GM12878 (cell line): ENCODE measurements at regions not wholly inside any gene's neighbourhood (a gene's known extent, or its start where the extent isn't known, plus 50 kb on each side); places are given as distances from the start of the nearest gene placed in this dataset.

Source experiments
- ATAC-seq: fragments of 200-7000 bp; cut with Tn5 transposase; 3 replicates; pipeline ENCODE4 v1.9.1; 2020; ENCODE audit warnings: mild to moderate bottlenecking, moderate library complexity
- BruUV-seq: library from RNA; stranded (reverse); fragments of 400-500 nt; replicated peaks from 2 replicates; lab custom pipeline; 2021; lab: Mats Ljungman, UMichigan
- CTCF ChIA-PET: fragments of 300-600 bp; sonication (Branson Sonifier 250); formaldehyde crosslinking; extraction: SDS; loops from one replicate; lab custom pipeline; 2021; ENCODE audit warnings: inconsistent platforms; lab: Yijun Ruan, JAX
- POLR2A ChIA-PET: fragments of 350-600 bp; formaldehyde crosslinking; extraction: SDS; loops from one replicate; lab custom pipeline; 2021; ENCODE audit warnings: inconsistent platforms; lab: Charles Lee
- RAD21 ChIA-PET: fragments of 300-600 bp; sonication (Branson Sonifier 250); formaldehyde crosslinking; loops from one replicate; lab custom pipeline; 2023; ENCODE audit warnings: antibody characterized with exemption; ENCODE audit not compliant: unreplicated experiment; lab: Charles Lee
- SMC1A ChIA-PET: fragments of 300-600 bp; sonication (Branson Sonifier 250); formaldehyde crosslinking; loops from one replicate; lab custom pipeline; 2023; ENCODE audit not compliant: unreplicated experiment, uncharacterized antibody; lab: Charles Lee
- DNase-seq: peaks from one replicate; pipeline ENCODE4 v3.0.0-alpha.2; 2011; ENCODE audit warnings: low read depth, low spot score
- FAIRE-seq: peaks from 3 replicates; lab custom pipeline; 2011; peaks lifted over from hg19 to GRCh38; lab: Jason Lieb, UNC
- H2AFZ ChIP-seq: 2 replicates; pipeline ENCODE4 v1.6.0; 2011; ENCODE audit warnings: low read depth, low read length, control low read depth; ENCODE audit not compliant: control insufficient read depth
- H3K27ac ChIP-seq: 2 replicates; pipeline ENCODE4 v1.5.1; 2011; ENCODE audit warnings: control low read depth; ENCODE audit not compliant: control insufficient read depth, insufficient read depth
- H3K27me3 ChIP-seq, 2 experiments: replicated peaks in 1 of 2; 2 replicates each; pipeline versions ENCODE4 v1.6.0 to v1.6.1; 2011; ENCODE audit warnings: low read length in 1 of 2; ENCODE audit not compliant: control insufficient read depth in 2 of 2, insufficient read depth in 2 of 2
- H3K36me3 ChIP-seq, 2 experiments: 2 replicates each; pipeline ENCODE4 v1.5.1; 2011; ENCODE audit warnings: low read length in 1 of 2; ENCODE audit not compliant: control insufficient read depth in 2 of 2, insufficient read depth in 2 of 2
- H3K4me1 ChIP-seq: 2 replicates; pipeline ENCODE4 v1.6.1; 2011; ENCODE audit warnings: mild to moderate bottlenecking, low read length, moderate library complexity, mixed read lengths; ENCODE audit not compliant: control insufficient read depth, insufficient read depth
- H3K4me2 ChIP-seq: 2 replicates; pipeline ENCODE4 v1.6.0; 2011; ENCODE audit warnings: control low read depth; ENCODE audit not compliant: control insufficient read depth, insufficient read depth
- H3K4me3 ChIP-seq: fragments of 200-600 bp; sonication (generic); 2 replicates; pipeline ENCODE4 v1.5.1; 2016
- H3K79me2 ChIP-seq: 2 replicates; pipeline ENCODE4 v1.6.0; 2011; ENCODE audit warnings: low read length; ENCODE audit not compliant: control insufficient read depth, insufficient read depth
- H3K9ac ChIP-seq: 2 replicates; pipeline ENCODE4 v1.8.0; 2011; ENCODE audit warnings: low read length, control low read depth, mixed read lengths; ENCODE audit not compliant: control insufficient read depth, insufficient read depth
- H3K9me3 ChIP-seq: replicated peaks from 3 replicates; pipeline ENCODE4 v1.5.1; 2011; ENCODE audit warnings: mild to moderate bottlenecking, low read length; ENCODE audit not compliant: control insufficient read depth, insufficient read depth
- H4K20me1 ChIP-seq: 2 replicates; pipeline ENCODE4 v1.6.0; 2011; ENCODE audit not compliant: control insufficient read depth, insufficient read depth
- BACH1 ChIP-seq: fragments of 450-650 bp; IDR thresholded peaks from 2 replicates; pipeline ENCODE4 v1.6.1; 2017; ENCODE audit warnings: mild to moderate bottlenecking, borderline replicate concordance
- E2F4 ChIP-seq: IDR thresholded peaks from 2 replicates; pipeline ENCODE4 v1.6.1; 2012; ENCODE audit warnings: low read depth, low read length, improper control_type of control experiment
- EGR1 ChIP-seq, 2 experiments: IDR thresholded peaks; 1 replicate in 1 of 2; 2 replicates in 1 of 2; pipeline ENCODE4 v1.6.1; 2011 to 2012; ENCODE audit warnings: low read depth in 2 of 2, low read length in 2 of 2, borderline replicate concordance in 1 of 2, mild to moderate bottlenecking in 1 of 2, moderate library complexity in 1 of 2
- EP300 ChIP-seq, 2 experiments: fragments of 150-350 bp in 1 of 2; IDR thresholded peaks; 2 replicates each; pipeline ENCODE4 v1.6.1; 2011 to 2012; ENCODE audit warnings: low read depth in 2 of 2, low read length in 2 of 2, borderline replicate concordance in 1 of 2, improper control_type of control experiment in 1 of 2, inconsistent platforms in 1 of 2; ENCODE audit not compliant: control insufficient read depth in 1 of 2
- FOXK2 ChIP-seq: fragments of 450-650 bp; IDR thresholded peaks from 2 replicates; pipeline ENCODE4 v1.6.1; 2017; ENCODE audit warnings: mild to moderate bottlenecking, moderate library complexity
- HCFC1 ChIP-seq: fragments of 150-350 bp; IDR thresholded peaks from 2 replicates; pipeline ENCODE4 v1.6.1; 2014; ENCODE audit warnings: low read length
- JUND ChIP-seq: IDR thresholded peaks from 2 replicates; pipeline ENCODE4 v1.6.1; 2012; ENCODE audit warnings: low read depth, mild to moderate bottlenecking, low read length, improper control_type of control experiment, moderate library complexity
- NFXL1 ChIP-seq: fragments of 450-650 bp; IDR thresholded peaks from 2 replicates; pipeline ENCODE4 v1.6.1; 2017; ENCODE audit warnings: antibody characterized with exemption, mild to moderate bottlenecking, borderline replicate concordance
- POLR2A ChIP-seq: IDR thresholded peaks from 2 replicates; pipeline ENCODE4 v1.6.1; 2011; ENCODE audit warnings: low read depth, mild to moderate bottlenecking, low read length
- PRDM15 ChIP-seq: fragments of 450-650 bp; formaldehyde crosslinking; IDR thresholded peaks from 2 replicates; pipeline ENCODE4 v1.4.0; 2020; ENCODE audit warnings: mild to moderate bottlenecking, moderate library complexity
- SUPT20H ChIP-seq: IDR thresholded peaks from 2 replicates; pipeline ENCODE4 v1.6.1; 2011; ENCODE audit warnings: low read depth, mild to moderate bottlenecking, low read length, moderate library complexity, borderline replicate concordance; ENCODE audit not compliant: control insufficient read depth
- SUZ12 ChIP-seq: fragments of 200-600 bp; sonication (generic); IDR thresholded peaks from one replicate; pipeline ENCODE4 v1.6.1; 2018; ENCODE audit warnings: antibody characterized with exemption, mild to moderate bottlenecking; ENCODE audit not compliant: unreplicated experiment
- ZBTB40 ChIP-seq: fragments of 450-650 bp; IDR thresholded peaks from 2 replicates; pipeline ENCODE4 v1.6.1; 2016; ENCODE audit warnings: mild to moderate bottlenecking, moderate library complexity, borderline replicate concordance
- WGBS: methylation state at CpG from one replicate; pipeline ENCODE4 v1.1.6; 2016; ENCODE audit warnings: low lambda C conversion rate; ENCODE audit not compliant: insufficient replicate concordance, insufficient coverage; ENCODE audit errors: missing lambda C conversion rate; 5-methylcytosine and 5-hydroxymethylcytosine counted together
- in situ Hi-C: fragments of 300-500 bp; cut with MboI; formaldehyde crosslinking; loops from 9 replicates; pipeline ENCODE4 v1.14.3; 2018; ENCODE audit warnings: mixed read lengths
- intact Hi-C: fragments of 100-400 bp; cut with micrococcal nuclease; formaldehyde crosslinking; loops from one replicate; pipeline ENCODE4 v1.14.2; 2022; ENCODE audit not compliant: unreplicated experiment

GRCh38 chr10:44238212-44238611 is 146.7 kb downstream of the CXCL12 start:
- no peaks in the 10 kb centered on the region; a peak in 1 of 4 replicates for H3K27me3 ChIP-seq
- POLR2A ChIA-PET, result no interaction called here
- TF ChIP-seq FOXK2, result no peak
- no peak for TF ChIP-seq BACH1
- no peak for TF ChIP-seq E2F4
- no peak for TF ChIP-seq JUND
- no peak for TF ChIP-seq NFXL1
- TF ChIP-seq ZBTB40, result no peak
- no peak for TF ChIP-seq SUPT20H
- TF ChIP-seq HCFC1, result no peak
- TF ChIP-seq EP300 (IDR thresholded peaks at IDR 0.05; ENCODE audit: borderline replicate concordance in 1 of 2, control insufficient read depth in 1 of 2, low read depth in 2 of 2, low read length in 2 of 2), result no peak
- no peak for TF ChIP-seq EGR1 (IDR thresholded peaks at IDR 0.05; ENCODE audit: borderline replicate concordance in 1 of 2, low read depth in 2 of 2, low read length in 2 of 2)
- TF ChIP-seq SUZ12, result no peak
- no peak for TF ChIP-seq POLR2A
- no peak for TF ChIP-seq PRDM15

More at GRCh38 chr10:44238212-44238611, 146.7 kb downstream of the CXCL12 start:
- H3K36me3 ChIP-seq, result no peaks in the 10 kb centered on the region
- DNase-seq (no peak), FAIRE-seq (no peak), ATAC-seq (no peak)
- no peaks in the 10 kb centered on the region for H4K20me1 ChIP-seq
- H2AFZ ChIP-seq, result no peak overlapping the region
- H3K4me3 ChIP-seq, result no peak overlapping the region
- no peaks in the 10 kb centered on the region for H3K79me2 ChIP-seq
- H3K9me3 ChIP-seq, result no peaks in the 10 kb centered on the region; the same call in 2 of the 3 replicates
- no peaks in the 10 kb centered on the region for H3K4me1 ChIP-seq
- in situ Hi-C loops (no loop called here), intact Hi-C loops (no loop called here)
- no peak overlapping the region for H3K27ac ChIP-seq
- 36% methylated on average over 3 of the region's 3 CpGs for WGBS
- H3K9ac ChIP-seq, result no peak overlapping the region
- ChIA-PET RAD21 (no interaction called here), SMC1A (no interaction called here), CTCF (no interaction called here)
- no peak overlapping the region for H3K4me2 ChIP-seq
- no TSS peak for BruUV-seq
